Left ventricle myocardium inferior (tissue), 1 donor: ENCODE measurements at regions not wholly inside any gene's neighbourhood (a gene's known extent, or its start where the extent isn't known, plus 50 kb on each side); places are given as distances from the start of the nearest gene placed in this dataset.

Experiments used
- DNase-seq: peaks from one replicate; pipeline ENCODE4 v3.0.0-alpha.2; 2020
- H3K27ac ChIP-seq: fragments of 200-600 bp; replicated peaks from 2 replicates; pipeline ENCODE4 v1.8.0; 2021
- H3K27me3 ChIP-seq: fragments of 200-600 bp; 2 replicates; pipeline ENCODE4 v1.8.0; 2021; ENCODE audit warnings: low read depth
- H3K36me3 ChIP-seq: fragments of 200-600 bp; 2 replicates; pipeline ENCODE4 v1.8.0; 2021
- H3K4me1 ChIP-seq: fragments of 200-600 bp; 2 replicates; pipeline ENCODE4 v1.8.0; 2021
- H3K4me3 ChIP-seq: fragments of 200-600 bp; 2 replicates; pipeline ENCODE4 v1.8.0; 2021; ENCODE audit warnings: mild to moderate bottlenecking, moderate library complexity
- H3K9me3 ChIP-seq: fragments of 200-600 bp; replicated peaks from 2 replicates; pipeline ENCODE4 v1.8.0; 2021
- intact Hi-C: fragments of 100-400 bp; cut with micrococcal nuclease; formaldehyde crosslinking; loops from one replicate; pipeline ENCODE4 v1.11.0; 2022
- TF ChIP-seq, protein P1 (sequence below): fragments of 200-600 bp; IDR thresholded peaks from 2 replicates; pipeline ENCODE4 v1.8.0; 2021; ENCODE audit warnings: antibody characterized with exemption, mild to moderate bottlenecking, borderline replicate concordance
- donor health status: DM: no; HTN: yes; CAD: no; lungs with severe emphysema.

DNA sequence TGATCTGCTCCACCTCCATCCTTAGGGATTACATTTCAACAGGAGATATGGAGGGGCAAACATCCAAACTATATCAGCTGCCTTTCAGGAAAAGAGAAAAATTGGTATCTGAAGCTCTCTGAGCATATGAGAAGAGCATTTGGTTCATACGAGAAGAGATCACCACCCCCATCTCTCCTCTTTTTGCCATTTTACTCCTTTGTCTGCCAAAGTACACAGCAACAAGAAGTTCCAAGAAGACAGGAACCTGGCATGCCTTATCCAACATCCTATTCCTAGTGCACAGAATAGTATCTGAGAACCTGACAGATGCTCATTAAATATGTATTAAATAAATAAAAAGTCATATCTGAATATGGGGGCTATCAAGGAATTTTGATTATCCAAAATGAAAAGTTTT, 142.5 kb upstream of the PKN2 start:
- H3K36me3 ChIP-seq = no peaks in the 10 kb centered on the region
- DNase-seq = no peak
- intact Hi-C loops = no loop called here
- H3K27me3 ChIP-seq = no peaks in the 10 kb centered on the region
- TF ChIP-seq, protein P1, sequence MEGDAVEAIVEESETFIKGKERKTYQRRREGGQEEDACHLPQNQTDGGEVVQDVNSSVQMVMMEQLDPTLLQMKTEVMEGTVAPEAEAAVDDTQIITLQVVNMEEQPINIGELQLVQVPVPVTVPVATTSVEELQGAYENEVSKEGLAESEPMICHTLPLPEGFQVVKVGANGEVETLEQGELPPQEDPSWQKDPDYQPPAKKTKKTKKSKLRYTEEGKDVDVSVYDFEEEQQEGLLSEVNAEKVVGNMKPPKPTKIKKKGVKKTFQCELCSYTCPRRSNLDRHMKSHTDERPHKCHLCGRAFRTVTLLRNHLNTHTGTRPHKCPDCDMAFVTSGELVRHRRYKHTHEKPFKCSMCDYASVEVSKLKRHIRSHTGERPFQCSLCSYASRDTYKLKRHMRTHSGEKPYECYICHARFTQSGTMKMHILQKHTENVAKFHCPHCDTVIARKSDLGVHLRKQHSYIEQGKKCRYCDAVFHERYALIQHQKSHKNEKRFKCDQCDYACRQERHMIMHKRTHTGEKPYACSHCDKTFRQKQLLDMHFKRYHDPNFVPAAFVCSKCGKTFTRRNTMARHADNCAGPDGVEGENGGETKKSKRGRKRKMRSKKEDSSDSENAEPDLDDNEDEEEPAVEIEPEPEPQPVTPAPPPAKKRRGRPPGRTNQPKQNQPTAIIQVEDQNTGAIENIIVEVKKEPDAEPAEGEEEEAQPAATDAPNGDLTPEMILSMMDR = no peak
- no peaks in the 10 kb centered on the region for H3K9me3 ChIP-seq
- H3K4me1 ChIP-seq = no peaks in the 10 kb centered on the region
- H3K4me3 ChIP-seq = no peak overlapping the region
- H3K27ac ChIP-seq = no peak overlapping the region

DNA sequence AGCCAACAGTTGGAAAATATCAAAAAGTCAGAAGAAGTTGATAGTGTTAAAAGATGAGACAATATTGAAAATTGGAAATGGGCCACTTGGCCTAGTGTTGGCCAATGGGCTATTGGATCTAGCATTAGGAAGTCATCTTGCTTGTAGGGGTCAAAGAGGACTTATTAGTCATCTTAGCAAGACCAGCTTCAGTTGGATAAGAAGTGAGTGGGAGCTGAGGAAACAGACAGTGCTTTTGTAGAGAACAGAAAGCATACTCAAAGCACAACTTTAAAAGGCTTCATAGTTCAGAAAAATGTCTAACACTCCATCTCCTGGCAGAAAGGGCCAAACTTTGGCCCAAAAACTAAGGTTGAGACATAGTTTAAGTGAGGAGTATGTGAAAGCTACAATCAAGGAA, 139.9 kb upstream of the PKN2 start:
- Histone ChIP-seq H3K9me3 (no peaks in the 10 kb centered on the region), H3K4me1 (no peaks in the 10 kb centered on the region), H3K27me3 (no peaks in the 10 kb centered on the region), H3K36me3 (no peaks in the 10 kb centered on the region), H3K4me3 (no peak overlapping the region), H3K27ac (peak overlapping the region; percentile 36)
- TF ChIP-seq, protein P1 = no peak
- DNase-seq = no peak
- intact Hi-C loops = no loop called here

DNA sequence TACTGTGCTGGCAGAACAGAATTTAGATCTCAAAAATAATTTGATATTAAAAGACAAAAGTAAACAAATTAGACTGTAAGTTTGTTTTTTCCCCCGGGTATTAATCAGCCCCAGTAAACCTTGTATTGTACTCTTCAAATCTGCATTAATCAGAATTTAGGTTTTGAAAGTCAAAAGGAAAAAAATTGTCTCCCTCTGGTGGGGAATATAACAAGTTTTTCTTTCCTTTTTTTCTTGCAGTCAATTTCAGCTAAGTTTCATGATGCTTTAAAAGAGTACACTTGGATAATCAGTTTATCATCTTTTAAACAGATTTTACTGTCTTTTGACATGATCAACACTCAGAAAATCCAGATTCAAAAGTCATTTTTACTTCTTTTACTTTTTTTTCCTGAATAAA, 134.5 kb upstream of the PKN2 start:
- no peaks in the 10 kb centered on the region for H3K27me3 ChIP-seq
- no peak overlapping the region for H3K4me3 ChIP-seq
- H3K9me3 ChIP-seq = no peaks in the 10 kb centered on the region
- H3K4me1 ChIP-seq = no peaks in the 10 kb centered on the region
- intact Hi-C loops = no loop called here
- H3K36me3 ChIP-seq = no peaks in the 10 kb centered on the region
- no peak for DNase-seq
- no peak overlapping the region for H3K27ac ChIP-seq
- TF ChIP-seq, protein P1 = peak; percentile 52

DNA sequence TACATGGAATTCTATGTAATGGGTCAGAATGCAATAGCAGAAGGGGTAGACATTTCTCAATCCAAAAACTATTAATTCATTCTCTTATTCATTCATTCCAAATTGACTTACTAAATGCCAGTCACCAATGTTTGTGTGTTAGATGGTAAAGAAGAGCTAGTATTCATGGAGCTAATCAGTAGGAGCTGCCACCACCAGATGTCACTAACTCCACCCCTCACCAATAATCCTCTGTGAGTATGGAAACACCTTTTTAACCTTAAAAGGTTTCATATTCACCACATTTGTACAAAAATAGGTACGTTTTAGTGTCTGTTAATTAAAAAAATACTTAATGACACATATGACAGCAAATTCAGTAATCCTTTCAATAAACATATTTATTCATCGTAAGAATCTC, 131.8 kb upstream of the PKN2 start:
- Histone ChIP-seq H3K4me1 (no peaks in the 10 kb centered on the region), H3K4me3 (no peak overlapping the region), H3K27ac (no peak overlapping the region), H3K27me3 (no peaks in the 10 kb centered on the region), H3K36me3 (no peaks in the 10 kb centered on the region), H3K9me3 (no peaks in the 10 kb centered on the region)
- no peak for DNase-seq
- TF ChIP-seq, protein P1 = no peak
- intact Hi-C loops = no loop called here

DNA sequence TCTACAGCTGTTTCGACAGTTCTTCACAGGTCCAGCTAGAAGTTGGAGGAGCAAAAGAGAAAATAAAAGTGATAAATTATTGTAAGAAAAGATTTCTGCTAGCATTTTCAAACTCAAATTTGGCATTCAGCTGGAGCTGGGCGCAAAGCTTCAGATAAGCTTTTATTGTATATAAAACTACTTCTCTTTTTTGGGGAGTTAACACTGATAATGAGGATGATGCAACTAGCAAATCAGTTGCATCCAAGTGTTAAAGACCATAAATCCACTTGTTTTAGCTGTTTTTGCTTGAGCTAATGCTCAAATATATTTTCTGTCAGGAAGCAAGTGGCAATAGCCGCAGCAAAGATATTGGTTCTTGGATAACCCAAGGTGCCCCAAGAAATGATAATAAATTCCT, 127.1 kb upstream of the PKN2 start:
- no peaks in the 10 kb centered on the region for H3K36me3 ChIP-seq
- H3K9me3 ChIP-seq = no peaks in the 10 kb centered on the region
- DNase-seq = no peak
- TF ChIP-seq, protein P1 = no peak
- H3K27me3 ChIP-seq = no peaks in the 10 kb centered on the region
- intact Hi-C loops = no loop called here
- no peak overlapping the region for H3K4me3 ChIP-seq
- H3K27ac ChIP-seq = no peak overlapping the region
- no peaks in the 10 kb centered on the region for H3K4me1 ChIP-seq

DNA sequence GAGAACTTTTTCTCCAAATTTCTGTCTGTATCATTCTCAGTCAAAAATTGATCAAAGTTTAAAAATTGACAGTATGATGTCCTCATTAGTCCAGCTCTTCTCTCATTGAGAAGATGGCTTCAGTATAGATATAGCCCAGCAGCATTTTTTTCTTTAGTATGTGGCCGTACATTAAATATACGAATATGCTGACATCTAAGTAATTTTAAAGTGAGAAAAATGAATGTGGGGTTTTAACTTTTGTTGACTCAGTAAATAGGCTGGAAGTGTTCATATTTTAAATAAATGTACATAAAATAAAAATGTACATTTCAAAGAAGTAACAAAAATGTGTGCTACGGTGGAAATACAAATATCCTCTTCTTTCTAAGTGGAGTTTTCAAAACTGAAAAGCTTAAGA, 123.5 kb upstream of the PKN2 start:
- H3K36me3 ChIP-seq = no peaks in the 10 kb centered on the region
- no peak overlapping the region for H3K27ac ChIP-seq
- TF ChIP-seq, protein P1 = no peak
- no peaks in the 10 kb centered on the region for H3K4me1 ChIP-seq
- no peaks in the 10 kb centered on the region for H3K27me3 ChIP-seq
- H3K4me3 ChIP-seq = no peak overlapping the region
- no peaks in the 10 kb centered on the region for H3K9me3 ChIP-seq
- DNase-seq = no peak
- intact Hi-C loops = no loop called here
